ENCODE measurements at regions not wholly inside any gene's neighbourhood (a gene's known extent, or its start where the extent isn't known, plus 50 kb on each side); places are given as distances from the start of the nearest gene placed in this dataset.

DNA sequence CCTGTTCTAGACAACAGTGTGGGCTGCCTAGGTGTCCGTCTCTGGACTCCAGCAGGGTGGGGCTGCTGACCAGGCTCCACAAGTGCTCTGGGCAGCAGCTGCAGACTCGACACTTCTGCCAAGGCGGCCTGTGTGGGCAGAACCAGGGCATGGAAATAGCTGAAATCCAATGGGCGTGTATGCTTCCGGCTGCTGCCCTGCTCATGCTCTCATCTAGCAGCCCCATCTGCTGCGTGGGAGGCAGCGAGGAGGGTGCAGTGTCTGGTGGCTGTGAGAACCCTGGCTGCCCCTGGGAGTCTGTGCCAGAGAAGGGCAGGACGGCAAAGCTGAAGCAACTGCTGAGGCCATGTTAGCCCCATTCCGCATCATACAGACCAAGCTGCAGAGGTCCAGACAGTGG, 174.9 kb downstream of the SOX11 start:
- H3K9me3 ChIP-seq, result peaks cover 0 to 10% (median 0%) of the 10 kb centered on the region in 8 donors
- H3K4me1 ChIP-seq, result no peaks in the 10 kb centered on the region
- H3K36me3 ChIP-seq, result no peaks in the 10 kb centered on the region
- H3K27me3 ChIP-seq (replicated peaks in 1 of 7), result no peaks in the 10 kb centered on the region
- H3K27ac ChIP-seq, result no peak overlapping the region
- 80 to 85% (median 83%) methylated on average over 8 to 9 of the region's 9 CpGs for WGBS, 5 donors
- TF ChIP-seq POLR2A (IDR thresholded peaks at IDR 0.05), result no peak
- TF ChIP-seq POLR2AphosphoS5 (IDR thresholded peaks at IDR 0.05), result no peak
- TF ChIP-seq, protein P1, sequence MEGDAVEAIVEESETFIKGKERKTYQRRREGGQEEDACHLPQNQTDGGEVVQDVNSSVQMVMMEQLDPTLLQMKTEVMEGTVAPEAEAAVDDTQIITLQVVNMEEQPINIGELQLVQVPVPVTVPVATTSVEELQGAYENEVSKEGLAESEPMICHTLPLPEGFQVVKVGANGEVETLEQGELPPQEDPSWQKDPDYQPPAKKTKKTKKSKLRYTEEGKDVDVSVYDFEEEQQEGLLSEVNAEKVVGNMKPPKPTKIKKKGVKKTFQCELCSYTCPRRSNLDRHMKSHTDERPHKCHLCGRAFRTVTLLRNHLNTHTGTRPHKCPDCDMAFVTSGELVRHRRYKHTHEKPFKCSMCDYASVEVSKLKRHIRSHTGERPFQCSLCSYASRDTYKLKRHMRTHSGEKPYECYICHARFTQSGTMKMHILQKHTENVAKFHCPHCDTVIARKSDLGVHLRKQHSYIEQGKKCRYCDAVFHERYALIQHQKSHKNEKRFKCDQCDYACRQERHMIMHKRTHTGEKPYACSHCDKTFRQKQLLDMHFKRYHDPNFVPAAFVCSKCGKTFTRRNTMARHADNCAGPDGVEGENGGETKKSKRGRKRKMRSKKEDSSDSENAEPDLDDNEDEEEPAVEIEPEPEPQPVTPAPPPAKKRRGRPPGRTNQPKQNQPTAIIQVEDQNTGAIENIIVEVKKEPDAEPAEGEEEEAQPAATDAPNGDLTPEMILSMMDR (IDR thresholded peaks at IDR 0.05 in 8 of 11, conservative IDR thresholded peaks at IDR 0.05 in 3 of 11), result no peak
- H3K4me3 ChIP-seq, result no peak overlapping the region
- intact Hi-C loops (cut with DNase I; ENCODE audit: low total_unique reads), result no loop called here
- no peak for DNase-seq

DNA sequence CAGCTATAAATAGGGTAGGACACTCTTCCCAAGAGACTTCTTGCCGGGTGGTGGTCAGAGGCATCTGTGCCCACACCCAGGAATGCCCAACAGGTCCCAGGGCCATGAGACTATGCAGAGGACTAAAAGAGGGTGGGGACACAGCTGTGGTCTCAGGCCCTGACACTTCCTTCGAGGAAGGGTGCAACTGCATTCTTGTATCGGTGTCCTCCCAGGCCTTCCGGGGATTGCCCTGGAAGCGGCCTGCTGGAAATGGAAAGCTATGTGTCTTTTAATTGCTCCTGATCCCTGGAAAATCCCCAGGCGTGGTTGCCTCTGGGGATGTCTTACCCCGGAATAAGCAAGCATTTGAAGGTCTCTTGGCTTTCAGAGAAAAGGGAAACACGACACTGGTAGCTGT, 176.7 kb downstream of the SOX11 start:
- DNase-seq, result no peak
- no peaks in the 10 kb centered on the region for H3K36me3 ChIP-seq
- no peaks in the 10 kb centered on the region for H3K27me3 ChIP-seq (replicated peaks in 1 of 7)
- peaks cover 0 to 20% (median 0%) of the 10 kb centered on the region in 8 donors for H3K9me3 ChIP-seq
- H3K27ac ChIP-seq, result no peak overlapping the region
- 56 to 82% (median 76%) methylated on average over 8 of the region's 8 CpGs for WGBS, 5 donors
- TF ChIP-seq POLR2A (IDR thresholded peaks at IDR 0.05), result no peak
- no peak overlapping the region for H3K4me3 ChIP-seq
- intact Hi-C loops (cut with DNase I; ENCODE audit: low total_unique reads), result no loop called here
- no peaks in the 10 kb centered on the region for H3K4me1 ChIP-seq

DNA sequence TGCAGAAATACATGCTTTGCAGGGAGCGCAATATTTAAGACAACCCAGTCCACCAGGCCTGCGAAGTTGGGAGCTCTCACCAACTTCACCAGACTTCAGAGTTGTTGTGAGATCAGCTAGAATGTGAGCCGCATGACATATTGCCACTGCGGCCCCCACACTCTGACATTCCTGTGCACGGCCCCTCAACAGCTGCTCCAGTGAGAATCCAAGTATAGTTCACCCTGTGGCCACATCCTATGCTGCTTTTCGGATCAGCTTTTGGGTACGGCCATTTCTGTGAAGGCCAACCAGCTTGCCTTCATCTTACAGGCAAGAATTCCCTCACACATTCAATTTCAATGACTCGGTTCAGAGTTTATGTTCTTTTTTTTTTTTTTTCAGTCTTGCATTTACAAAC, 177.8 kb downstream of the SOX11 start:
- Histone ChIP-seq H3K27ac (no peak overlapping the region), H3K36me3 (no peaks in the 10 kb centered on the region), H3K4me3 (no peak overlapping the region), H3K4me1 (no peaks in the 10 kb centered on the region), H3K27me3 (replicated peaks in 1 of 7) (no peaks in the 10 kb centered on the region), H3K9me3 (peaks cover 0 to 20% (median 0%) of the 10 kb centered on the region in 8 donors)
- WGBS, 5 donors, result 85 to 90% (median 85%) methylated on average over 8 of the region's 8 CpGs
- no peak for DNase-seq
- TF ChIP-seq POLR2AphosphoS5 (IDR thresholded peaks at IDR 0.05) (no peak), POLR2A (IDR thresholded peaks at IDR 0.05) (no peak)
- intact Hi-C loops (cut with DNase I; ENCODE audit: low total_unique reads), result no loop called here

DNA sequence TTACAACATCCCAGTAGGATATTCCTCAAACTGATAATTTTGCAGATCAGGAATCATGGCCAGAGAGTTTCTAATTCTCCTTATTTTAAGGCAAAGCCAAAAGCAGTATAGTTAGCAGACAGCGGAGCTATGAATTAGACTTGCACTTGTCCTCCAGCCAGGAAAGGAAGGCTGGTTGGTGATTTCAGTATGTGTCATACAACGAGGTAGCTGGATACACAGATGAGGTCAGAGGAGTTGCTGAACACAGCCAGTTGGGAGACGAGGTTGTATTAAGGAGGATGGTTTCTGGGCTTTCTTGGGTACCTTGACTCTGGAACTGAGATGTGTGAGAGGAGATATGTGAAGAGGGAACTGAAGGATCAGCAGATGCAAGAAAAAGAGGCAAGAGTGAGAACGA, 185.2 kb downstream of the SOX11 start:
- intact Hi-C loops (cut with DNase I; ENCODE audit: low total_unique reads), result no loop called here
- no peak overlapping the region for H3K4me3 ChIP-seq
- no peaks in the 10 kb centered on the region for H3K27me3 ChIP-seq (replicated peaks in 1 of 7)
- H3K36me3 ChIP-seq, result no peaks in the 10 kb centered on the region
- no peaks in the 10 kb centered on the region for H3K4me1 ChIP-seq
- H3K27ac ChIP-seq, result no peak overlapping the region
- H3K9me3 ChIP-seq, result peaks cover 0 to 19% (median 5%) of the 10 kb centered on the region in 8 donors
- no peak for TF ChIP-seq POLR2A (IDR thresholded peaks at IDR 0.05)
- TF ChIP-seq, protein P1 (IDR thresholded peaks at IDR 0.05 in 8 of 11, conservative IDR thresholded peaks at IDR 0.05 in 3 of 11), result no peak
- TF ChIP-seq POLR2AphosphoS5 (IDR thresholded peaks at IDR 0.05), result no peak
- DNase-seq, result no peak
- WGBS, 5 donors, result 65 to 80% (median 70%) methylated on average over 4 of the region's 4 CpGs

DNA sequence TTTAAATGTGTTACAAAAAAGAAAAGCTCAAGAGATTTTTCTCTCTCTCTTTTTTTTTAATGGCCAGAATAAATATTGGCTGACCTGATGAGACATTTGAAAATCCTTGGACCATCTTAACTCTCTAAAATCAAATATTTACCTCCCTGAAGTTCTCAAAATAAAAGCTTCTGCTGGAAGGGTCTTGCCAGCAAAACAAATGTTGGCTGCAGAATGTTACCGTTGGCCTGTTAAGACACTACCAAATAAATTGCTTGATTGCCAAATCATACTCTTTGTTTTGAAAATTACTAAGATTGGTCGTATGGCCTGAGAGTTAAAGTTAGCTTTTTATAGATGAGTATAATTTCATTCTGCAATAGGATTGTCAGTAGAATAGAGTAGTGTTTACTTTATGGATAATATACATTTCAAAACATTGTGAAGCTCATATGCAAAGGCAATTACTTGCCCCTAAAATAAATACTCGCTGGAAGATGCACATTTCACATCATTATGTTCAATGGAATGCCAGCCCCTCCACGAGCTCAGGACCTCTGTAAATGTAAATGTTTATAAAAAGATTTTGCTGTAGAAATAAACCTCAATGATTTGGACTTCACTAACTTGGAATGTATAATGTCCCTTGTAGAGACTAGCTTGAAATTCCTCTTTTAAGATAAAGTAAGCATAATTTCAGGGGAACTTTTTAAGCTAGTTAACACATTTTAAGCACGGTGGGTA, 193.4 kb downstream of the SOX11 start:
- peaks cover 0 to 10% (median 7%) of the 10 kb centered on the region in 8 donors for H3K9me3 ChIP-seq
- H3K4me3 ChIP-seq, result no peak overlapping the region
- H3K36me3 ChIP-seq, result no peaks in the 10 kb centered on the region
- no peaks in the 10 kb centered on the region for H3K27me3 ChIP-seq (replicated peaks in 1 of 7)
- no peaks in the 10 kb centered on the region for H3K4me1 ChIP-seq
- no peak for TF ChIP-seq POLR2A (IDR thresholded peaks at IDR 0.05)
- TF ChIP-seq POLR2AphosphoS5 (IDR thresholded peaks at IDR 0.05), result no peak
- TF ChIP-seq, protein P1 (IDR thresholded peaks at IDR 0.05 in 8 of 11, conservative IDR thresholded peaks at IDR 0.05 in 3 of 11), result no peak
- intact Hi-C loops (cut with DNase I; ENCODE audit: low total_unique reads), result no loop called here
- no peak for DNase-seq
- WGBS, 5 donors, result 58 to 68% (median 63%) methylated on average over 5 of the region's 5 CpGs
- H3K27ac ChIP-seq, result no peak overlapping the region

Measured in spleen (tissue), 11 donors.